Left renal cortex interstitium (tissue), 4 donors: ENCODE measurements at regions not wholly inside any gene's neighbourhood (a gene's known extent, or its start where the extent isn't known, plus 50 kb on each side); places are given as distances from the start of the nearest gene placed in this dataset.
"Not testable (repeated sequence)": the region's sequence is repeated elsewhere in the genome, so short reads cannot be mapped to it uniquely, and the experiment has no call there.

ENCODE experiments used
- DNase-seq, 4 donors: peaks; one replicate each; pipeline ENCODE4 v3.0.0-alpha.2; 2013; ENCODE audit warnings: low read depth in 4 of 4, low spot score in 2 of 4, missing footprints in 1 of 4

- no peak for DNase-seq
Observed at GRCh38 chr2:195471807-195472206, 185.2 kb upstream of the SLC39A10 start.

- DNase-seq, result no peak
Observed at GRCh38 chr2:195471163-195471562, 185.9 kb upstream of the SLC39A10 start.

GRCh38 chr2:195470622-195471021, 186.4 kb upstream of the SLC39A10 start:
- no peak for DNase-seq

- DNase-seq, result no peak
Observed at GRCh38 chr2:195468771-195469170, 188.3 kb upstream of the SLC39A10 start.

- DNase-seq, result no peak
Observed at GRCh38 chr2:195466427-195466826, 190.6 kb upstream of the SLC39A10 start.

- no peak for DNase-seq
Observed at GRCh38 chr2:195461010-195461409, 196.0 kb upstream of the SLC39A10 start.

GRCh38 chr2:195458936-195459335, 198.1 kb upstream of the SLC39A10 start:
- DNase-seq, result no peak

- DNase-seq, result no peak
Observed at GRCh38 chr2:195457873-195458272, 199.2 kb upstream of the SLC39A10 start.

GRCh38 chr2:195456771-195457170, 200.3 kb upstream of the SLC39A10 start:
- DNase-seq, result no peak

- DNase-seq, result no peak
Observed at GRCh38 chr2:195451160-195451559, 205.9 kb upstream of the SLC39A10 start.

GRCh38 chr2:195450552-195451113, 206.4 kb upstream of the SLC39A10 start:
- no peak for DNase-seq

- no peak for DNase-seq
Observed at GRCh38 chr2:195447323-195447975, 209.6 kb upstream of the SLC39A10 start.

- DNase-seq, result no peak
Observed at GRCh38 chr2:195445639-195446038, 211.4 kb upstream of the SLC39A10 start.

- no peak for DNase-seq
Observed at GRCh38 chr2:195443926-195444325, 213.1 kb upstream of the SLC39A10 start.

GRCh38 chr2:195442458-195443175, 214.4 kb upstream of the SLC39A10 start:
- no peak for DNase-seq

- DNase-seq, result no peak
Observed at GRCh38 chr2:195438692-195439091, 218.3 kb upstream of the SLC39A10 start.

GRCh38 chr2:195437521-195437920, 219.5 kb upstream of the SLC39A10 start:
- DNase-seq, result no peak

- no peak for DNase-seq
Observed at GRCh38 chr2:195434346-195434745, 222.7 kb upstream of the SLC39A10 start.

GRCh38 chr2:195433729-195434128, 223.3 kb upstream of the SLC39A10 start:
- not testable (repeated sequence) for DNase-seq

- no peak for DNase-seq
Observed at GRCh38 chr2:195428673-195429072, 228.4 kb upstream of the SLC39A10 start.

- no peak for DNase-seq
Observed at GRCh38 chr2:195425328-195425727, 231.7 kb upstream of the SLC39A10 start.

- no peak for DNase-seq
Observed at GRCh38 chr2:195419033-195419432, 238.0 kb upstream of the SLC39A10 start.
